Tibial nerve (tissue), 4 donors: ENCODE measurements at regions not wholly inside any gene's neighbourhood (a gene's known extent, or its start where the extent isn't known, plus 50 kb on each side); places are given as distances from the start of the nearest gene placed in this dataset.

ENCODE experiments used
- DNase-seq, 2 donors: peaks; one replicate each; pipeline ENCODE4 v3.0.0-alpha.2; 2019; ENCODE audit warnings: low spot score in 2 of 2
- H3K27ac ChIP-seq, 4 donors: fragments of 200-600 bp; sonication (generic) in 3 of 4; one replicate each; pipeline ENCODE4 v1.5.1; 2017 to 2019; ENCODE audit warnings: mild to moderate bottlenecking in 1 of 4
- H3K27me3 ChIP-seq, 2 donors: fragments of 200-600 bp; sonication (generic) in 1 of 2; one replicate each; pipeline versions ENCODE4 v1.5.1 to v1.6.0; 2017 to 2019
- H3K36me3 ChIP-seq, 3 donors: fragments of 200-600 bp; sonication (generic); one replicate each; pipeline ENCODE4 v1.5.1; 2018 to 2019
- H3K4me1 ChIP-seq, 4 donors: fragments of 200-600 bp; sonication (generic) in 3 of 4; one replicate each; pipeline ENCODE4 v1.5.1; 2017 to 2019
- H3K4me3 ChIP-seq, 4 donors: fragments of 200-600 bp; sonication (generic) in 3 of 4; one replicate each; pipeline ENCODE4 v1.5.1; 2017 to 2019; ENCODE audit warnings: mild to moderate bottlenecking in 1 of 4, moderate library complexity in 1 of 4
- H3K9me3 ChIP-seq, 4 donors: fragments of 200-600 bp; sonication (generic) in 3 of 4; one replicate each; pipeline ENCODE4 v1.5.1; 2017 to 2019
- CTCF ChIP-seq, 5 experiments: fragments of 200-600 bp in 3 of 5; fragments of 450-650 bp in 2 of 5; sonication (generic) in 3 of 5; IDR thresholded peaks; one replicate each; pipeline ENCODE4 v1.5.1; 2016 to 2019; ENCODE audit warnings: antibody characterized with exemption in 5 of 5, mild to moderate bottlenecking in 3 of 5, moderate library complexity in 2 of 5
- EP300 ChIP-seq, 2 donors: sonication (generic); formaldehyde crosslinking; IDR thresholded peaks; one replicate each; pipeline ENCODE4 v1.6.1; 2017; ENCODE audit warnings: antibody characterized with exemption in 2 of 2, mild to moderate bottlenecking in 1 of 2
- POLR2A ChIP-seq, 2 donors: fragments of 450-650 bp; IDR thresholded peaks; one replicate each; pipeline ENCODE4 v1.6.1; 2017; ENCODE audit warnings: antibody characterized with exemption in 2 of 2, mild to moderate bottlenecking in 2 of 2, moderate library complexity in 2 of 2
- WGBS, 2 donors: methylation state at CpG; one replicate each; pipeline ENCODE4 v1.1.5; 2018; 5-methylcytosine and 5-hydroxymethylcytosine counted together

- Histone ChIP-seq H3K36me3 (no peaks in the 10 kb centered on the region), H3K9me3 (no peaks in the 10 kb centered on the region), H3K27ac (no peak overlapping the region), H3K4me1 (peaks cover 0 to under 1% (median 0%) of the 10 kb centered on the region in 4 donors), H3K4me3 (no peak overlapping the region), H3K27me3 (no peaks in the 10 kb centered on the region)
- 59 to 62% methylated on average over 3 of the region's 3 CpGs for WGBS, 2 donors
- TF ChIP-seq CTCF (IDR thresholded peaks at IDR 0.05) = no peak
- TF ChIP-seq POLR2A (IDR thresholded peaks at IDR 0.05) = no peak
- no peak for TF ChIP-seq EP300 (IDR thresholded peaks at IDR 0.05)
- DNase-seq = no peak
Observed at GRCh38 chr15:50823281-50823680, 57.8 kb upstream of the SPPL2A start.

- no peaks in the 10 kb centered on the region for H3K4me1 ChIP-seq
- H3K27me3 ChIP-seq = no peaks in the 10 kb centered on the region
- TF ChIP-seq EP300 (IDR thresholded peaks at IDR 0.05) (no peak), POLR2A (IDR thresholded peaks at IDR 0.05) (no peak), CTCF (IDR thresholded peaks at IDR 0.05) (no peak)
- H3K36me3 ChIP-seq = no peaks in the 10 kb centered on the region
- WGBS, 2 donors = 71 to 91% methylated on average over 3 of the region's 3 CpGs
- no peak overlapping the region for H3K27ac ChIP-seq
- no peaks in the 10 kb centered on the region for H3K9me3 ChIP-seq
- DNase-seq = no peak
- H3K4me3 ChIP-seq = no peak overlapping the region
Observed at GRCh38 chr15:50821476-50821875, 56.0 kb upstream of the SPPL2A start.

- no peaks in the 10 kb centered on the region for H3K27me3 ChIP-seq
- H3K4me3 ChIP-seq = no peak overlapping the region
- WGBS, 2 donors = 43 to 59% methylated on average over 6 of the region's 6 CpGs
- no peaks in the 10 kb centered on the region for H3K4me1 ChIP-seq
- DNase-seq = no peak
- no peaks in the 10 kb centered on the region for H3K9me3 ChIP-seq
- no peak overlapping the region for H3K27ac ChIP-seq
- no peaks in the 10 kb centered on the region for H3K36me3 ChIP-seq
- TF ChIP-seq CTCF (IDR thresholded peaks at IDR 0.05) = no peak
- no peak for TF ChIP-seq POLR2A (IDR thresholded peaks at IDR 0.05)
- no peak for TF ChIP-seq EP300 (IDR thresholded peaks at IDR 0.05)
Observed at GRCh38 chr15:50820808-50821382, 55.4 kb upstream of the SPPL2A start.

- no peaks in the 10 kb centered on the region for H3K4me1 ChIP-seq
- no peak overlapping the region for H3K27ac ChIP-seq
- no peaks in the 10 kb centered on the region for H3K27me3 ChIP-seq
- no peak for TF ChIP-seq EP300 (IDR thresholded peaks at IDR 0.05)
- TF ChIP-seq POLR2A (IDR thresholded peaks at IDR 0.05) = no peak
- TF ChIP-seq CTCF (IDR thresholded peaks at IDR 0.05) = no peak
- H3K9me3 ChIP-seq = no peaks in the 10 kb centered on the region
- no peak for DNase-seq
- no peak overlapping the region for H3K4me3 ChIP-seq
- no peaks in the 10 kb centered on the region for H3K36me3 ChIP-seq
Observed at GRCh38 chr15:50819344-50819743, 53.8 kb upstream of the SPPL2A start.

- H3K4me3 ChIP-seq = no peak overlapping the region
- no peaks in the 10 kb centered on the region for H3K27me3 ChIP-seq
- no peaks in the 10 kb centered on the region for H3K4me1 ChIP-seq
- H3K36me3 ChIP-seq = no peaks in the 10 kb centered on the region
- H3K27ac ChIP-seq = no peak overlapping the region
- DNase-seq = no peak
- no peaks in the 10 kb centered on the region for H3K9me3 ChIP-seq
- TF ChIP-seq POLR2A (IDR thresholded peaks at IDR 0.05) (no peak), EP300 (IDR thresholded peaks at IDR 0.05) (no peak)
- 77 to 80% methylated on average over 5 of the region's 5 CpGs for WGBS, 2 donors
Observed at GRCh38 chr15:50815958-50816590, 50.6 kb upstream of the SPPL2A start.
